ENCODE measurements at regions not wholly inside any gene's neighbourhood (a gene's known extent, or its start where the extent isn't known, plus 50 kb on each side); places are given as distances from the start of the nearest gene placed in this dataset.

GRCh38 chr16:63481060-63481459, 1444.8 kb upstream of the CDH8 start:
- no peaks in the 10 kb centered on the region for H3F3A ChIP-seq (ENCODE audit: control insufficient read depth, insufficient read depth)
- H3K4me2 ChIP-seq (ENCODE audit: low read length): no peak overlapping the region
- no peaks in the 10 kb centered on the region for H4K20me1 ChIP-seq (ENCODE audit: control insufficient read depth, insufficient read depth, low read depth, low read length)
- TF ChIP-seq EZH2phosphoT487 (IDR thresholded peaks at IDR 0.05; ENCODE audit: borderline replicate concordance, low read length) (no peak), CTCF (IDR thresholded peaks at IDR 0.05; ENCODE audit: low read depth, low read length, poor library complexity, severe bottlenecking) (no peak)
- H3K4me1 ChIP-seq (ENCODE audit: control insufficient read depth, low read length): no peaks in the 10 kb centered on the region
- H3K27ac ChIP-seq (ENCODE audit: low read depth, low read length): no peak overlapping the region
- H3K9me2 ChIP-seq (replicated peaks; ENCODE audit: control insufficient read depth, low read length): no peaks in the 10 kb centered on the region
- H3K79me2 ChIP-seq (ENCODE audit: control insufficient read depth, low read length): no peaks in the 10 kb centered on the region
- H3K4me3 ChIP-seq (ENCODE audit: low read length): no peak overlapping the region
- H3K9me3 ChIP-seq (ENCODE audit: control insufficient read depth, insufficient read depth, low read length): no peaks in the 10 kb centered on the region
- H3K27me3 ChIP-seq (ENCODE audit: control insufficient read depth, low read length): no peaks in the 10 kb centered on the region
- no peaks in the 10 kb centered on the region for H3K36me3 ChIP-seq (ENCODE audit: control insufficient read depth, low read length)

- H3K27me3 ChIP-seq (ENCODE audit: control insufficient read depth, low read length): no peaks in the 10 kb centered on the region
- no peak overlapping the region for H3K4me3 ChIP-seq (ENCODE audit: low read length)
- no peaks in the 10 kb centered on the region for H4K20me1 ChIP-seq (ENCODE audit: control insufficient read depth, insufficient read depth, low read depth, low read length)
- TF ChIP-seq CTCF (IDR thresholded peaks at IDR 0.05; ENCODE audit: low read depth, low read length, poor library complexity, severe bottlenecking) (no peak), EZH2phosphoT487 (IDR thresholded peaks at IDR 0.05; ENCODE audit: borderline replicate concordance, low read length) (no peak)
- no peak overlapping the region for H3K27ac ChIP-seq (ENCODE audit: low read depth, low read length)
- H3K9me2 ChIP-seq (replicated peaks; ENCODE audit: control insufficient read depth, low read length): no peaks in the 10 kb centered on the region
- H3K9me3 ChIP-seq (ENCODE audit: control insufficient read depth, insufficient read depth, low read length): no peaks in the 10 kb centered on the region
- H3K4me2 ChIP-seq (ENCODE audit: low read length): no peak overlapping the region
- no peaks in the 10 kb centered on the region for H3K4me1 ChIP-seq (ENCODE audit: control insufficient read depth, low read length)
- no peaks in the 10 kb centered on the region for H3K36me3 ChIP-seq (ENCODE audit: control insufficient read depth, low read length)
- no peaks in the 10 kb centered on the region for H3F3A ChIP-seq (ENCODE audit: control insufficient read depth, insufficient read depth)
- H3K79me2 ChIP-seq (ENCODE audit: control insufficient read depth, low read length): no peaks in the 10 kb centered on the region
Measured at GRCh38 chr16:63473725-63474124, 1437.5 kb upstream of the CDH8 start.

GRCh38 chr16:63467513-63467912, 1431.3 kb upstream of the CDH8 start:
- TF ChIP-seq CTCF (IDR thresholded peaks at IDR 0.05; ENCODE audit: low read depth, low read length, poor library complexity, severe bottlenecking) (no peak), EZH2phosphoT487 (IDR thresholded peaks at IDR 0.05; ENCODE audit: borderline replicate concordance, low read length) (no peak)
- no peaks in the 10 kb centered on the region for H3K4me1 ChIP-seq (ENCODE audit: control insufficient read depth, low read length)

GRCh38 chr16:63462316-63462715, 1426.1 kb upstream of the CDH8 start:
- Histone ChIP-seq H3K4me2 (ENCODE audit: low read length) (no peak overlapping the region), H3K4me3 (ENCODE audit: low read length) (no peak overlapping the region), H3K9me2 (replicated peaks; ENCODE audit: control insufficient read depth, low read length) (no peaks in the 10 kb centered on the region), H4K20me1 (ENCODE audit: control insufficient read depth, insufficient read depth, low read depth, low read length) (no peaks in the 10 kb centered on the region), H3K9me3 (ENCODE audit: control insufficient read depth, insufficient read depth, low read length) (no peaks in the 10 kb centered on the region), H3K79me2 (ENCODE audit: control insufficient read depth, low read length) (no peaks in the 10 kb centered on the region), H3K4me1 (ENCODE audit: control insufficient read depth, low read length) (no peaks in the 10 kb centered on the region), H3K27ac (ENCODE audit: low read depth, low read length) (no peak overlapping the region), H3K27me3 (ENCODE audit: control insufficient read depth, low read length) (no peaks in the 10 kb centered on the region), H3K36me3 (ENCODE audit: control insufficient read depth, low read length) (no peaks in the 10 kb centered on the region), H3F3A (ENCODE audit: control insufficient read depth, insufficient read depth) (no peaks in the 10 kb centered on the region)
- TF ChIP-seq EZH2phosphoT487 (IDR thresholded peaks at IDR 0.05; ENCODE audit: borderline replicate concordance, low read length) (no peak), CTCF (IDR thresholded peaks at IDR 0.05; ENCODE audit: low read depth, low read length, poor library complexity, severe bottlenecking) (no peak)

More at GRCh38 chr16:63467513-63467912, 1431.3 kb upstream of the CDH8 start:
- Histone ChIP-seq H3K27me3 (ENCODE audit: control insufficient read depth, low read length) (no peaks in the 10 kb centered on the region), H3K4me3 (ENCODE audit: low read length) (no peak overlapping the region), H3K27ac (ENCODE audit: low read depth, low read length) (no peak overlapping the region), H3K36me3 (ENCODE audit: control insufficient read depth, low read length) (no peaks in the 10 kb centered on the region), H3K79me2 (ENCODE audit: control insufficient read depth, low read length) (no peaks in the 10 kb centered on the region), H3K9me3 (ENCODE audit: control insufficient read depth, insufficient read depth, low read length) (no peaks in the 10 kb centered on the region), H3F3A (ENCODE audit: control insufficient read depth, insufficient read depth) (no peaks in the 10 kb centered on the region), H3K4me2 (ENCODE audit: low read length) (no peak overlapping the region), H3K9me2 (replicated peaks; ENCODE audit: control insufficient read depth, low read length) (no peaks in the 10 kb centered on the region), H4K20me1 (ENCODE audit: control insufficient read depth, insufficient read depth, low read depth, low read length) (no peaks in the 10 kb centered on the region)

All from DOHH2 (cell line).